Fibroblast of lung (primary cell): ENCODE measurements at regions not wholly inside any gene's neighbourhood (a gene's known extent, or its start where the extent isn't known, plus 50 kb on each side); places are given as distances from the start of the nearest gene placed in this dataset.

Experiments used
- EZH2 ChIP-seq: IDR thresholded peaks from 2 replicates; pipeline ENCODE4 v1.5.1; 2012; ENCODE audit warnings: low read length, control low read depth, mild to moderate bottlenecking; ENCODE audit errors: missing control alignments
- TF ChIP-seq, protein P1 (sequence below), 2 donors: IDR thresholded peaks in 1 of 2; conservative IDR thresholded peaks in 1 of 2; 1 replicate in 1 of 2; 2 replicates in 1 of 2; pipeline ENCODE4 v1.5.1; 2011 to 2012; ENCODE audit warnings: low read length in 2 of 2, control low read depth in 1 of 2, inconsistent platforms in 1 of 2, low read depth in 1 of 2, mild to moderate bottlenecking in 1 of 2

DNA sequence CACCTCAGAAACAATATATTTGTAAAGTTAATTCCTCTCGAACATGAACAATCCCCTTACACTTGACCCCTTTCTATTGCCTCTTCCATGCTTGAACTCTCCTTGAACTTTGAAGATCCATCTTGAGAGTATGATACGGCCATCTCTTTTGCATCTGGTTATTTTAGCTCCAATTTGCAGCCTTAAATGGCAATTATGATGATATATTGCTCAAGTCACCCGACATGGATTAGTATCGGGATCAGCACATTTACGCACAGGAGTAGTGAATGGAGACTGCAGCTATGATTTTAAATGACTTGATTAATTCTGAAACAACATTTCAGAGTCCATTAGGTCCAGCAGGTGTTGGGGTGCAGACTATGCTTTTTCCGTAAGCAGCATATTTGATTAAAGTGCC, 143.8 kb upstream of the PAQR3 start:
- TF ChIP-seq EZH2 = no peak
- TF ChIP-seq, protein P1, sequence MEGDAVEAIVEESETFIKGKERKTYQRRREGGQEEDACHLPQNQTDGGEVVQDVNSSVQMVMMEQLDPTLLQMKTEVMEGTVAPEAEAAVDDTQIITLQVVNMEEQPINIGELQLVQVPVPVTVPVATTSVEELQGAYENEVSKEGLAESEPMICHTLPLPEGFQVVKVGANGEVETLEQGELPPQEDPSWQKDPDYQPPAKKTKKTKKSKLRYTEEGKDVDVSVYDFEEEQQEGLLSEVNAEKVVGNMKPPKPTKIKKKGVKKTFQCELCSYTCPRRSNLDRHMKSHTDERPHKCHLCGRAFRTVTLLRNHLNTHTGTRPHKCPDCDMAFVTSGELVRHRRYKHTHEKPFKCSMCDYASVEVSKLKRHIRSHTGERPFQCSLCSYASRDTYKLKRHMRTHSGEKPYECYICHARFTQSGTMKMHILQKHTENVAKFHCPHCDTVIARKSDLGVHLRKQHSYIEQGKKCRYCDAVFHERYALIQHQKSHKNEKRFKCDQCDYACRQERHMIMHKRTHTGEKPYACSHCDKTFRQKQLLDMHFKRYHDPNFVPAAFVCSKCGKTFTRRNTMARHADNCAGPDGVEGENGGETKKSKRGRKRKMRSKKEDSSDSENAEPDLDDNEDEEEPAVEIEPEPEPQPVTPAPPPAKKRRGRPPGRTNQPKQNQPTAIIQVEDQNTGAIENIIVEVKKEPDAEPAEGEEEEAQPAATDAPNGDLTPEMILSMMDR (conservative IDR thresholded peaks at IDR 0.05 in 1 of 2, IDR thresholded peaks at IDR 0.05 in 1 of 2; ENCODE audit: low read depth in 1 of 2, low read length in 2 of 2) = no peak
